ENCODE measurements at regions not wholly inside any gene's neighbourhood (a gene's known extent, or its start where the extent isn't known, plus 50 kb on each side); places are given as distances from the start of the nearest gene placed in this dataset.
A peak's percentile ranks its signal among the peaks of the same experiment; 100 is the strongest.

- Histone ChIP-seq H3K27me3 (ENCODE audit: control insufficient read depth, insufficient read depth, low read length) (no peaks in the 10 kb centered on the region), H3K4me3 (ENCODE audit: low read depth, low read length) (no peak overlapping the region), H3K36me3 (ENCODE audit: control insufficient read depth, insufficient read depth, low read length) (no peaks in the 10 kb centered on the region)
- CTCF ChIA-PET, result interaction anchor here (0.6 kb wide), 1 partner anchor 37 kb away, joined by 3 read pairs; no protein-coding TSS in a partner anchor
- peak; percentile 34 for DNase-seq (ENCODE audit: low read depth)
- POLR2A ChIA-PET, result no interaction called here
- TF ChIP-seq CTCF (IDR thresholded peaks at IDR 0.05; ENCODE audit: insufficient read depth, low read depth, low read length), result no peak
These were observed 78.4 kb upstream of the ZNF516 start for GRCh38 chr18:76573325-76574025.

DNA sequence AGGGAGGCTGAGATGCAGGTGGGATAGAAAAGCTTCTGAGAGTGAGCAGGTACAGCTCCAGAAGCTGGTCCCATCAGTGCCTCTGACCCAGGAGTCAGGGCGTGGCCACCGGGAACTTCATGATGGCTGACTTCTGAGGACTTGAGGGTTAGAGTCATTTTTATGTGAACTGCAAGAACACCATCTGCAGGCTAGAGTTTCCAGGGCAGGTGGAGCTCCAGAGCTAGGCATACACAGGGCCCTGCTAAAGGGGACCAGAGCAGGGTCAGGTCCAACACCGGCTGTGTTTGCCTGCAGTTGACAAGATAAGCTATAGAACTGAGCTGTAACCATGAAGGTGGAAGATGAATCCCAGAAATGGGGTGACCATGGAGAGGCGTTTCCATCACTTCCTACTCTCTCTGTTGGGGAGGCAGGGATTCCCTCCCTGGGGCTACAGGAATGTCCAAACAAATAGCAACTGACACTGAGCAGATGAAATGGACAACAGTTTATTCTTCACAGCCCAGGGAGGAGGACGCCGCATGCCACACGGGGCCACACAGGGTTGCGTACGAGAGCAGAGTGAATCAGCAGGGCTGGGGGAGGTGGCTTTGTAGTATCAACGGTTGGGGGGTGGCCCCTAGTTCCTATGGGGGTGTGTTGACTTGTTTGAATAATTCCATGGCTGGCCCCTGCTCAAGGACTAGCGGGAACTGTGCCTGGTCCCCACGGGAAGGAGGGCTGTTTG, 77.6 kb upstream of the ZNF516 start:
- H3K36me3 ChIP-seq (ENCODE audit: control insufficient read depth, insufficient read depth, low read length), result no peaks in the 10 kb centered on the region
- CTCF ChIA-PET, result interaction anchor here (0.6 kb wide), 1 partner anchor 38 kb away, joined by 3 read pairs; no protein-coding TSS in a partner anchor
- POLR2A ChIA-PET, result no interaction called here
- DNase-seq (ENCODE audit: low read depth), result no peak
- no peak overlapping the region for H3K4me3 ChIP-seq (ENCODE audit: low read depth, low read length)
- H3K27me3 ChIP-seq (ENCODE audit: control insufficient read depth, insufficient read depth, low read length), result no peaks in the 10 kb centered on the region
- no peak for TF ChIP-seq CTCF (IDR thresholded peaks at IDR 0.05; ENCODE audit: insufficient read depth, low read depth, low read length)

DNA sequence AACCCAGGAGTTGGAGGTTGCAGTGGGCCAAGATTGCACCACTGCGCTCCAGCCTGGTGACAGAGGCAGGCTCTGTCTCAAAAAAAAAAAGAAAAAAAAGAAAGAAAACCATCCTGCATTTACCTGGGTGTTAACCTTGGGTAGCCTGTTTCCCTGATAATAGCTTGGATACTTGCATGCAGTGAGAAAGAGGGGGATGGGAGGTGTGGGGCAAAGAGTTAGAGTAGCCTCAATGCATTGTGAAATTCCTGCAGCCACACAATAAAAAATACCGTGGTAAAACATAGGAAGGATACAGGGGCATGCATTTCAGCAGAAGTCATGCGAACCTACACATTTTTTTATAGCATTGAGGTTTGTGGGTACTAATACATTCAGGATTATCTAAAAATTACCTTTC, 76.6 kb upstream of the ZNF516 start:
- Histone ChIP-seq H3K27me3 (ENCODE audit: control insufficient read depth, insufficient read depth, low read length) (no peaks in the 10 kb centered on the region), H3K36me3 (ENCODE audit: control insufficient read depth, insufficient read depth, low read length) (no peaks in the 10 kb centered on the region), H3K4me3 (ENCODE audit: low read depth, low read length) (no peak overlapping the region)
- no peak for DNase-seq (ENCODE audit: low read depth)
- TF ChIP-seq CTCF (IDR thresholded peaks at IDR 0.05; ENCODE audit: insufficient read depth, low read depth, low read length), result no peak
- ChIA-PET CTCF (no interaction called here), POLR2A (no interaction called here)

DNA sequence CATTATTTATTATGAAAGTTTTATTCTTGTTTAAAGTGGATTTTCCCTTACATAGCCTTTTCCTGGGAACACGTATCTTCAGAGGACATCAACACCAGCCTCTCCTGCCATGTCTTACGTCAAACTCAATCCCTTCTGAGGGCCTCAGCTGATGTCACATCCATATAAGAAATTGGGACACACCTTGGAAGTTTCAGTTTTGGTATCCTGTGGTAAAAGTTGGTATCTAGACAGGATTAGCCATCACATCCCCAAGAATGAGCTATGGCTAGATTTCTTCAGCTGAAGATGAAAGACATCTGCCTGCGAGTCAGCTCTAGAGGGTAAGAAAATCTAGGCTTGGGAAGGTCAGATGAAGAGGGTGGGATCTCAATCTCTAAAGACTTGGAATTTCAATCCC, 75.8 kb upstream of the ZNF516 start:
- ChIA-PET CTCF (interaction anchor here (0.8 kb wide), 1 partner anchor 10 kb away, joined by 3 read pairs; no protein-coding TSS in a partner anchor), POLR2A (no interaction called here)
- TF ChIP-seq CTCF (IDR thresholded peaks at IDR 0.05; ENCODE audit: insufficient read depth, low read depth, low read length), result no peak
- no peaks in the 10 kb centered on the region for H3K36me3 ChIP-seq (ENCODE audit: control insufficient read depth, insufficient read depth, low read length)
- no peak overlapping the region for H3K4me3 ChIP-seq (ENCODE audit: low read depth, low read length)
- no peak for DNase-seq (ENCODE audit: low read depth)
- H3K27me3 ChIP-seq (ENCODE audit: control insufficient read depth, insufficient read depth, low read length), result no peaks in the 10 kb centered on the region

GRCh38 chr18:76569644-76570419, 74.8 kb upstream of the ZNF516 start:
- Histone ChIP-seq H3K4me3 (ENCODE audit: low read depth, low read length) (no peak overlapping the region), H3K36me3 (ENCODE audit: control insufficient read depth, insufficient read depth, low read length) (no peaks in the 10 kb centered on the region), H3K27me3 (ENCODE audit: control insufficient read depth, insufficient read depth, low read length) (no peaks in the 10 kb centered on the region)
- TF ChIP-seq CTCF (IDR thresholded peaks at IDR 0.05; ENCODE audit: insufficient read depth, low read depth, low read length), result no peak
- CTCF ChIA-PET, result interaction anchor here (0.8 kb wide), 1 partner anchor 11 kb away, joined by 3 read pairs; no protein-coding TSS in a partner anchor
- DNase-seq (ENCODE audit: low read depth), result no peak
- POLR2A ChIA-PET, result no interaction called here

All from BJ (cell line).